Mesendoderm (in vitro differentiated cells): ENCODE measurements at regions not wholly inside any gene's neighbourhood (a gene's known extent, or its start where the extent isn't known, plus 50 kb on each side); places are given as distances from the start of the nearest gene placed in this dataset.

Experiments used
- small RNA-seq: library from polyadenylated mRNA; stranded (forward); fragments of <200 nt; extraction: miRNeasy Mini kit (QIAGEN cat#:217004); gene quantifications from one replicate; pipeline ENCODE3, GENCODE V24; 2013; ENCODE audit not compliant: insufficient read depth

Small RNA genes lying in the stretch of these regions (small RNA-seq; reads per million reads assigned to genes)
- gene RNA5SP528 = 10.4 reads per million, percentile 86 among the genes with 10 or more reads in this experiment
